Upper lobe of left lung (tissue), 6 donors: ENCODE measurements at regions not wholly inside any gene's neighbourhood (a gene's known extent, or its start where the extent isn't known, plus 50 kb on each side); places are given as distances from the start of the nearest gene placed in this dataset.

ENCODE experiments used
- ATAC-seq, 2 donors: fragments of 200-7000 bp; cut with Tn5 transposase; one replicate each; pipeline ENCODE4 v1.9.1; 2022; ENCODE audit warnings: mild to moderate bottlenecking in 2 of 2, moderate library complexity in 2 of 2; ENCODE audit not compliant: low FRiP score in 2 of 2
- DNase-seq, 2 donors: peaks; one replicate each; pipeline ENCODE4 v3.0.0-alpha.2; 2019 to 2020
- H3K27ac ChIP-seq, 4 donors: fragments of 200-600 bp; sonication (generic); one replicate each; pipeline ENCODE4 v1.5.1; 2016 to 2019
- H3K27me3 ChIP-seq, 4 donors: fragments of 200-600 bp; sonication (generic); one replicate each; pipeline ENCODE4 v1.5.1; 2017 to 2019
- H3K36me3 ChIP-seq, 4 donors: fragments of 200-600 bp; sonication (generic); one replicate each; pipeline ENCODE4 v1.5.1; 2016 to 2019
- H3K4me1 ChIP-seq, 4 donors: fragments of 200-600 bp; sonication (generic); one replicate each; pipeline ENCODE4 v1.5.1; 2018 to 2019
- H3K4me3 ChIP-seq, 4 donors: fragments of 200-600 bp; sonication (generic); one replicate each; pipeline ENCODE4 v1.5.1; 2017 to 2019; ENCODE audit warnings: mild to moderate bottlenecking in 2 of 4, moderate library complexity in 1 of 4
- H3K9me3 ChIP-seq, 4 donors: fragments of 200-600 bp; sonication (generic); one replicate each; pipeline ENCODE4 v1.5.1; 2018 to 2019
- EP300 ChIP-seq, 4 donors: sonication (generic); formaldehyde crosslinking; IDR thresholded peaks; one replicate each; pipeline ENCODE4 v1.5.1; 2017; ENCODE audit warnings: antibody characterized with exemption in 4 of 4, control low read depth in 2 of 4
- POLR2A ChIP-seq, 4 donors: fragments of 450-650 bp; IDR thresholded peaks; one replicate each; pipeline ENCODE4 v1.5.1; 2016 to 2017; ENCODE audit warnings: antibody characterized with exemption in 4 of 4, mild to moderate bottlenecking in 2 of 4
- POLR2AphosphoS5 ChIP-seq, 2 donors: sonication (generic); formaldehyde crosslinking; IDR thresholded peaks; one replicate each; pipeline ENCODE4 v1.5.1; 2017; ENCODE audit warnings: antibody characterized with exemption in 2 of 2
- WGBS, 2 donors: methylation state at CpG; one replicate each; pipeline ENCODE4 v1.1.5; 2017 to 2018; 5-methylcytosine and 5-hydroxymethylcytosine counted together
- TF ChIP-seq, protein P1 (sequence below), 6 experiments: fragments of 450-650 bp in 4 of 6; fragments of 200-600 bp in 2 of 6; sonication (generic) in 2 of 6; IDR thresholded peaks; one replicate each; pipeline ENCODE4 v1.5.1; 2016 to 2019; ENCODE audit warnings: antibody characterized with exemption in 6 of 6
- donor health status: DM: no; HTN: no; CAD: no; lungs with moderate emphysema.
- donor health status: DM: no; HTN: yes; CAD: no; lungs with severe emphysema.

- 60 to 71% methylated on average over 7 of the region's 7 CpGs for WGBS, 2 donors
- Histone ChIP-seq H3K4me3 (no peak overlapping the region), H3K4me1 (no peaks in the 10 kb centered on the region), H3K9me3 (no peaks in the 10 kb centered on the region), H3K27me3 (no peaks in the 10 kb centered on the region), H3K27ac (no peak overlapping the region), H3K36me3 (no peaks in the 10 kb centered on the region)
- DNase-seq, result no peak
- no peak for ATAC-seq
- no peak for TF ChIP-seq POLR2AphosphoS5 (IDR thresholded peaks at IDR 0.05)
- no peak for TF ChIP-seq POLR2A (IDR thresholded peaks at IDR 0.05)
- TF ChIP-seq EP300 (IDR thresholded peaks at IDR 0.05), result no peak
- TF ChIP-seq, protein P1, sequence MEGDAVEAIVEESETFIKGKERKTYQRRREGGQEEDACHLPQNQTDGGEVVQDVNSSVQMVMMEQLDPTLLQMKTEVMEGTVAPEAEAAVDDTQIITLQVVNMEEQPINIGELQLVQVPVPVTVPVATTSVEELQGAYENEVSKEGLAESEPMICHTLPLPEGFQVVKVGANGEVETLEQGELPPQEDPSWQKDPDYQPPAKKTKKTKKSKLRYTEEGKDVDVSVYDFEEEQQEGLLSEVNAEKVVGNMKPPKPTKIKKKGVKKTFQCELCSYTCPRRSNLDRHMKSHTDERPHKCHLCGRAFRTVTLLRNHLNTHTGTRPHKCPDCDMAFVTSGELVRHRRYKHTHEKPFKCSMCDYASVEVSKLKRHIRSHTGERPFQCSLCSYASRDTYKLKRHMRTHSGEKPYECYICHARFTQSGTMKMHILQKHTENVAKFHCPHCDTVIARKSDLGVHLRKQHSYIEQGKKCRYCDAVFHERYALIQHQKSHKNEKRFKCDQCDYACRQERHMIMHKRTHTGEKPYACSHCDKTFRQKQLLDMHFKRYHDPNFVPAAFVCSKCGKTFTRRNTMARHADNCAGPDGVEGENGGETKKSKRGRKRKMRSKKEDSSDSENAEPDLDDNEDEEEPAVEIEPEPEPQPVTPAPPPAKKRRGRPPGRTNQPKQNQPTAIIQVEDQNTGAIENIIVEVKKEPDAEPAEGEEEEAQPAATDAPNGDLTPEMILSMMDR (IDR thresholded peaks at IDR 0.05), result no peak
Observed at GRCh38 chr1:204814166-204814884, 56.3 kb upstream of the NFASC start.

- ATAC-seq, result no peak
- WGBS, 2 donors, result 89% methylated on average over 5 of the region's 5 CpGs
Observed at GRCh38 chr1:204817341-204817740, 53.3 kb upstream of the NFASC start.

DNA sequence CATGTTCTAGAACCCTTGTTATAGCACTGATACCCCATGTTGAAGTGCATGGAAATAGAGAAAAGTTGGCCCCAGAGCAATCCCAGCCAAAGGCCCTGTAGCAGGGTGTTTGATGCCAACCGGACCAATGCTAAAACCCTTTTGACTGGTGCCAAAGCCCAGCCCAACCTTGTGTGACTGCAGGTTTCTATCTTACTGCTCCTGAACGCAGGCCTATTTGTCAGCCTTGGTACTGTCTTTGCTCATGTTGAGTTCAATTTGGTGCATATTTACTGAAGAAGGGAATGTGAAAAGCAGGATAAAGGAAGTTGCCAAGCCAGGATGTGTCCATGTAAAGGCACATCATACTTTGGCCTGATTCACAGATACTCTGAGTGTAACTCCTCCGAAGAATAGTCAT is 51.7 kb upstream of the NFASC start:
- 69 to 70% methylated on average over 3 of the region's 3 CpGs for WGBS, 2 donors
- Histone ChIP-seq H3K4me1 (peaks cover 0 to 7% (median 2%) of the 10 kb centered on the region in 4 donors), H3K36me3 (no peaks in the 10 kb centered on the region), H3K9me3 (no peaks in the 10 kb centered on the region), H3K27ac (no peak overlapping the region), H3K4me3 (no peak overlapping the region), H3K27me3 (no peaks in the 10 kb centered on the region)
- no peak for ATAC-seq
- no peak for DNase-seq
- TF ChIP-seq POLR2AphosphoS5 (IDR thresholded peaks at IDR 0.05), result no peak
- TF ChIP-seq POLR2A (IDR thresholded peaks at IDR 0.05), result no peak
- TF ChIP-seq, protein P1 (IDR thresholded peaks at IDR 0.05), result no peak
- no peak for TF ChIP-seq EP300 (IDR thresholded peaks at IDR 0.05)

More at GRCh38 chr1:204817341-204817740, 53.3 kb upstream of the NFASC start:
- H3K9me3 ChIP-seq, result no peaks in the 10 kb centered on the region
- H3K27ac ChIP-seq, result no peak overlapping the region
- TF ChIP-seq, protein P1 (IDR thresholded peaks at IDR 0.05), result no peak
- TF ChIP-seq POLR2A (IDR thresholded peaks at IDR 0.05) (no peak), EP300 (IDR thresholded peaks at IDR 0.05) (no peak), POLR2AphosphoS5 (IDR thresholded peaks at IDR 0.05) (no peak)
- H3K4me1 ChIP-seq, result peaks cover 0 to 7% (median 2%) of the 10 kb centered on the region in 4 donors
- no peaks in the 10 kb centered on the region for H3K36me3 ChIP-seq
- no peak overlapping the region for H3K4me3 ChIP-seq
- H3K27me3 ChIP-seq, result no peaks in the 10 kb centered on the region
- DNase-seq, result no peak

GRCh38 chr1:204819495-204819894 is 51.2 kb upstream of the NFASC start:
- Histone ChIP-seq H3K4me1 (peaks cover 0 to 7% (median 2%) of the 10 kb centered on the region in 4 donors), H3K4me3 (no peak overlapping the region), H3K9me3 (no peaks in the 10 kb centered on the region), H3K27me3 (no peaks in the 10 kb centered on the region), H3K36me3 (no peaks in the 10 kb centered on the region), H3K27ac (no peak overlapping the region)
- TF ChIP-seq POLR2AphosphoS5 (IDR thresholded peaks at IDR 0.05) (no peak), POLR2A (IDR thresholded peaks at IDR 0.05) (no peak), EP300 (IDR thresholded peaks at IDR 0.05) (no peak)
- TF ChIP-seq, protein P1 (IDR thresholded peaks at IDR 0.05), result no peak
- DNase-seq (no peak), ATAC-seq (no peak)
- WGBS, 2 donors, result 46 to 94% methylated on average over 2 of the region's 2 CpGs
